Ectodermal cell (in vitro differentiated cells): ENCODE measurements at regions not wholly inside any gene's neighbourhood (a gene's known extent, or its start where the extent isn't known, plus 50 kb on each side); places are given as distances from the start of the nearest gene placed in this dataset.

ENCODE experiments used
- H3K27ac ChIP-seq: 2 replicates; pipeline ENCODE4 v1.7.0; 2013; ENCODE audit warnings: mild to moderate bottlenecking, low read depth, low read length; ENCODE audit not compliant: insufficient read depth, poor library complexity, severe bottlenecking
- H3K27me3 ChIP-seq: 2 replicates; pipeline ENCODE4 v1.7.0; 2013; ENCODE audit warnings: mild to moderate bottlenecking, low read length; ENCODE audit not compliant: insufficient read depth, control insufficient read depth, poor library complexity, severe bottlenecking
- H3K36me3 ChIP-seq: one replicate; pipeline ENCODE4 v1.7.0; 2013; ENCODE audit warnings: low read length; ENCODE audit not compliant: control insufficient read depth, insufficient read depth
- H3K4me1 ChIP-seq: one replicate; pipeline ENCODE4 v1.7.0; 2013; ENCODE audit warnings: low read length; ENCODE audit not compliant: control insufficient read depth, insufficient read depth
- H3K4me3 ChIP-seq: 2 replicates; pipeline ENCODE4 v1.7.0; 2013; ENCODE audit warnings: low read depth, low read length, control low read depth; ENCODE audit not compliant: insufficient read depth
- H3K9me3 ChIP-seq: 2 replicates; pipeline ENCODE4 v1.7.0; 2013; ENCODE audit warnings: mild to moderate bottlenecking, low read length, moderate library complexity; ENCODE audit not compliant: control insufficient read depth
- WGBS, 2 experiments: methylation state at CpG; one replicate each; pipeline ENCODE4 v1.1.7; 2013; ENCODE audit warnings: missing lambda C conversion rate in 2 of 2; 5-methylcytosine and 5-hydroxymethylcytosine counted together

DNA sequence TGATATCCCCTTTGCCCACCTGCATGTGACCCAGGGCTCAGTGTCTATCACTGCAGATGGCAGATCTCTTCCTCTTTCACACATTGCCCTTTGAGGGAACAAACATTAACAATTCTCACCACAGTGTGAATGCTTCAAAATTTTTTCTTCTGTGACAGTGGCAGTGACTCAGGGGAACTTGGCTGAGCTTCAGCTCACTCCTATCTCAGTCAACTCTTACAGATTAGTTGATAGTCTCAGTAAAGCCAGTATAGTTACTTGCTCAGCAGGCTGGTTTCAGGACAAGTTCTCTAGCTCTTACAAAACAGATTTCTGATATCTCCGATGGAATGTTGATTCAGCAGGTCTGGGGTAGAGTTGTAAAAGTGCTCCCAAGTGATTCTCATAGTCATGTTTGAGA lies 166.9 kb downstream of the DLEU7 start:
- no peaks in the 10 kb centered on the region for H3K36me3 ChIP-seq
- no peak overlapping the region for H3K4me3 ChIP-seq
- H3K4me1 ChIP-seq: no peaks in the 10 kb centered on the region
- no peaks in the 10 kb centered on the region for H3K27me3 ChIP-seq
- H3K9me3 ChIP-seq: no peaks in the 10 kb centered on the region
- no peak overlapping the region for H3K27ac ChIP-seq
- WGBS, 2 experiments: 91 to 100% methylated on average over 1 of the region's 1 CpG

DNA sequence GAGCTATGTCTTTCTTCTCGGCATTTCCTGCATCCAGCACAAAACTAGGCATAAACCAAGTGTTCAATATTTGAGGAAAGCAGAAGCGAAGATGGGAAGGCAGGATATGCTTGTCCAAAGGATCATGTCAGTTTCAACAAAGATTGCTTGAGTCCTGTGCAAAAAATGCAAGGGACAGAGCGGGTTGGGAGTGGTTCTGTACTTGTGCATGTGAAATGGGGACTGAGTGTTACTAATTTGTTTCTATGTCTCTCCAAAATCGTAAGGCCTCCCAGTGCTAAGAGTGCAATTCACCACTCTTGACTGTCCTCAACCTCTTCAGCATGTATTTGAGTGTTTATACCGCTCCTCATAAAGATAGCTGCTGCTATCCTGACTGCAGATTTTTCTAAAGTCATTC lies 166.2 kb downstream of the DLEU7 start:
- H3K27me3 ChIP-seq: no peaks in the 10 kb centered on the region
- H3K36me3 ChIP-seq: no peaks in the 10 kb centered on the region
- no peaks in the 10 kb centered on the region for H3K9me3 ChIP-seq
- no peak overlapping the region for H3K27ac ChIP-seq
- no peaks in the 10 kb centered on the region for H3K4me1 ChIP-seq
- no peak overlapping the region for H3K4me3 ChIP-seq
- 88 to 98% methylated on average over 5 of the region's 5 CpGs for WGBS, 2 experiments

DNA sequence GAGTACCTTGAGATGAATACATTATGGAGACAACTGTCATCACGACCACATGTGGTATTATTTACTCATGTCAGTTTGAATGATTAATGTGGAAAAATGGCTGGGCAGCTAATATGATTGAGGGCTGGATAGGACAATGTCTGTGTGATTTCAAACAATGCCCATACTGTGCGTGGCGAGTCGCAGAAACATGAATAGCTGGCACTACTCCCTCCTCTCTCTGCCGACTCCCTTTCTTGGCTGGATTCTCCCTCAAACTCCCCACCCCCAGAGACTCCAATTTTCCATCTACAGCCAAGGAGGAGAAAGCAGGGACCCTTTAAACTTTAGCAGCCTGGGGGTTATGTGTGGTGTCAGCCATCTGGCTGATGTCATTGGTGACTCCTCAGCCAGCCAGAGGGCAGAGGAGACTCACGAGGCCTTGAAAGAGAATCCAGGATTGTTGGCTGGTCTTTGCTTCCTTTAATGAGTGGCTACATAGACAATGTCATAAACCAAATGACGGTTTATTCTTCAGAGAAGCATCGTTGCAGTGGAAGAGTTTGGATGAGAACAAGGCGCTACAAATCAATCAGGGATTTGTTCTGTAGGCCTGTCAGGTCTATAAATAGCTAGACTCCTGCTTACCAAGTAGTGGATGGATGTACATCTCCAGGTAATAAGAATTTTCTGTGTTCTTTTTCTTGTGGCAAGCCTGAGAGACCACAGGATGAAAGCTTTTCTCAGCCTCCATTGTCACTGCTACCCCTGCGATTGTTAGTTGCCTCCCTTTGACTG lies 165.6 kb downstream of the DLEU7 start:
- Histone ChIP-seq H3K27ac (no peak overlapping the region), H3K9me3 (no peaks in the 10 kb centered on the region), H3K27me3 (no peaks in the 10 kb centered on the region), H3K36me3 (no peaks in the 10 kb centered on the region), H3K4me3 (no peak overlapping the region), H3K4me1 (no peaks in the 10 kb centered on the region)
- WGBS, 2 experiments: 92 to 93% methylated on average over 10 of the region's 10 CpGs

- H3K27me3 ChIP-seq: no peaks in the 10 kb centered on the region
- no peaks in the 10 kb centered on the region for H3K9me3 ChIP-seq
- H3K4me3 ChIP-seq: no peak overlapping the region
- no peak overlapping the region for H3K27ac ChIP-seq
- H3K4me1 ChIP-seq: no peaks in the 10 kb centered on the region
- no peaks in the 10 kb centered on the region for H3K36me3 ChIP-seq
- WGBS, 2 experiments: 90 to 91% methylated on average over 6 of the region's 6 CpGs
Measured at GRCh38 chr13:50678464-50679162, 164.9 kb downstream of the DLEU7 start.

DNA sequence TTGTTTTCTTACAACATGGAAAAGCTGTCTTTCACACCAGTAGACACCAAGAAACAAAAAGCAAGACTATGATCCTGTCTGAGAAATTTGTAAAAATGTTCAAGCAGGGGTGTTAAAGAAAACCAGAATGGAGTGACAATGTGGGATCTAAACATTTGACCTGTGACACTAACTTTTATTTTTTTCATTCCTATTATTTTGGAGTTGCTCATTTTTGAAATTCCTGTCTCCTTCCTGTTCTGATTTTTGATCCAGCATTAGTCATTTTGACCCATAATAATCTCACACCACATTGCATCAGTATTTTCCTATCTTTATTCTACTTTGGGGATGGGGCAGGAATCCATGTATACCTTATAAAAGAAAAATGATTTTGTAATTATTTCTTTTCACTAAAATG lies 164.2 kb downstream of the DLEU7 start:
- no peak overlapping the region for H3K4me3 ChIP-seq
- no peaks in the 10 kb centered on the region for H3K36me3 ChIP-seq
- H3K4me1 ChIP-seq: no peaks in the 10 kb centered on the region
- H3K27ac ChIP-seq: no peak overlapping the region
- H3K27me3 ChIP-seq: no peaks in the 10 kb centered on the region
- no peaks in the 10 kb centered on the region for H3K9me3 ChIP-seq

GRCh38 chr13:50682002-50682401 lies 161.5 kb downstream of the DLEU7 start:
- no peak overlapping the region for H3K4me3 ChIP-seq
- H3K36me3 ChIP-seq: no peaks in the 10 kb centered on the region
- H3K27ac ChIP-seq: no peak overlapping the region
- no peaks in the 10 kb centered on the region for H3K9me3 ChIP-seq
- H3K27me3 ChIP-seq: no peaks in the 10 kb centered on the region
- H3K4me1 ChIP-seq: no peaks in the 10 kb centered on the region

DNA sequence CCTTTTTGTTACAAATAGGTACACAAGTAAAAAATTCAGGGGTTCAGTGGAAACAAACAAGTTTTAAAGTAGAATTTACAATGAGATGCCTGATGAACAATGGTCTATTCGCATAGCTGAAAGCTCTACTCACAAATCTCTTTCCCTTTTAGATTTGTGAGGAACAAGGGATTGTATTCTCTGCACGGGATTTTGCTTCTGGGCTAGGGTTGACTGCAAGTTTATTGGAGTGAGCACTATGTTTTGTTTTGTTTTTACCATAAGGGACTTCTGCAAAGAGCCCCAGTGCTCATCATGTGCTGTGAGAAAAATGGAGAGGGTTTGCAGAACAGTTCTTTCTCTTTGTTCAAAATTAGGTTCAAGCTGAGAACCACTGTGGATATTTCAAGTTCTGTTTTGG lies 160.5 kb downstream of the DLEU7 start:
- H3K36me3 ChIP-seq: no peaks in the 10 kb centered on the region
- WGBS, 2 experiments: 68 to 71% methylated on average over 2 of the region's 2 CpGs
- H3K9me3 ChIP-seq: no peaks in the 10 kb centered on the region
- no peak overlapping the region for H3K27ac ChIP-seq
- H3K27me3 ChIP-seq: no peaks in the 10 kb centered on the region
- H3K4me3 ChIP-seq: no peak overlapping the region
- H3K4me1 ChIP-seq: no peaks in the 10 kb centered on the region

GRCh38 chr13:50684366-50684765 lies 159.1 kb downstream of the DLEU7 start:
- Histone ChIP-seq H3K36me3 (no peaks in the 10 kb centered on the region), H3K4me3 (no peak overlapping the region), H3K4me1 (no peaks in the 10 kb centered on the region), H3K27ac (no peak overlapping the region), H3K9me3 (no peaks in the 10 kb centered on the region), H3K27me3 (no peaks in the 10 kb centered on the region)
- WGBS, 2 experiments: 96 to 100% methylated on average over 3 of the region's 3 CpGs

DNA sequence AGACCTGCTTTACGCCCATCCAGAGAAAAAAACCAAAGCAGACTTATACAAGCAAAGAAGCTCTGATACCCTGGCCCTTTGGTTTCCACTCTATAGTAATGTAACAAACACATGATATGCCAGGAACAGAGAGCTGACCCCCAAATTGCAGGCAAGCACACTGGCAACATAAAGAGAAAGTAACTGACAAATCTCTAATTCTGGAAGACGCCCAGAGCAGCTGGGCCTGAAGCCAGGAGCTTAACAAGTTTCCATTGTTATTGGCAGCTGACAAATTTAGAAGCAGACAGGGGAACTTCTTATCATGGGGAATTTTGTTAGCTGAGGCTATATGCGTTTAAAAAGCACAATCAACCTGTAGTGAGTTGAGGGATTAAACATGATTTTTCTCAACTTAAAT lies 158.0 kb downstream of the DLEU7 start:
- no peaks in the 10 kb centered on the region for H3K27me3 ChIP-seq

DNA sequence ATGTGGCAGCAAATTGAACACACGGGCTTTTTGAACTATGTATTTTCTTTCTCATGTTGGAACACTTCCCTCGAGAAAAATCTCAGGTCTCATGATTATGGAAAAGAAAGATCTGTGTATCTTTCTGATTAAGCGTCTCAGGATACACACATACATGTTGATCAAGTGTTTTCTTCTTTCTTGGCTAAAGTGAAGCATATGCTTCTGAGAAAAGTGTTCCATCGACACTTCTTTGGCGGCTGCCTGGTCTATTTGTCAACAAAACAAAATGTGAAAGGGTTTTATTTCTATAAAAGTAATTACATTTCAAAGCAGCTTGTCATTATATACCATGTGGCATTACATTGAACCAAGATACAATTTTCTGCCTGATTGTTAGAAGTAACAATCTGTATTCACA lies 157.5 kb downstream of the DLEU7 start:
- Histone ChIP-seq H3K36me3 (no peaks in the 10 kb centered on the region), H3K4me1 (peaks cover 10% of the 10 kb centered on the region), H3K9me3 (no peaks in the 10 kb centered on the region), H3K4me3 (no peak overlapping the region), H3K27me3 (no peaks in the 10 kb centered on the region), H3K27ac (no peak overlapping the region)
- 98% methylated on average over 3 to 5 of the region's 5 CpGs for WGBS, 2 experiments

More for the DNA sequence above, 158.0 kb downstream of the DLEU7 start:
- Histone ChIP-seq H3K4me1 (peaks cover 8% of the 10 kb centered on the region), H3K9me3 (no peaks in the 10 kb centered on the region), H3K27ac (no peak overlapping the region), H3K36me3 (no peaks in the 10 kb centered on the region), H3K4me3 (no peak overlapping the region)
- WGBS, 2 experiments: 57 to 58% methylated on average over 3 of the region's 3 CpGs
